MCF 10A (cell line): ENCODE measurements at regions not wholly inside any gene's neighbourhood (a gene's known extent, or its start where the extent isn't known, plus 50 kb on each side); places are given as distances from the start of the nearest gene placed in this dataset.

ENCODE experiments used
- BruUV-seq: library from RNA; stranded (reverse); fragments of 400-500 nt; replicated peaks from 2 replicates; lab custom pipeline; 2021; lab: Mats Ljungman, UMichigan
- CTCF ChIA-PET: fragments of 300-600 bp; sonication (Branson Sonifier 250); formaldehyde crosslinking; extraction: SDS; loops from one replicate; lab custom pipeline; 2021; ENCODE audit warnings: antibody characterized with exemption, inconsistent platforms; lab: Yijun Ruan, JAX
- POLR2A ChIA-PET: fragments of 300-600, 350-650 bp; sonication (Branson Sonifier 250); formaldehyde crosslinking; extraction: SDS; loops from one replicate; lab custom pipeline; 2020; ENCODE audit warnings: antibody characterized with exemption, inconsistent platforms; lab: Yijun Ruan, JAX
- DNase-seq: peaks from one replicate; pipeline ENCODE4 v3.0.0-alpha.2; 2018; ENCODE audit not compliant: unreplicated experiment
- H3K27ac Mint-ChIP-seq: one replicate; pipeline ENCODE4 v1.8.0; 2022; ENCODE audit warnings: mild to moderate bottlenecking, low read depth, mixed read lengths; ENCODE audit not compliant: unreplicated experiment
- H3K27me3 Mint-ChIP-seq: one replicate; pipeline ENCODE4 v1.8.0; 2022; ENCODE audit warnings: mixed read lengths; ENCODE audit not compliant: insufficient read depth, unreplicated experiment
- H3K36me3 Mint-ChIP-seq: one replicate; pipeline ENCODE4 v1.8.0; 2022; ENCODE audit warnings: mild to moderate bottlenecking, moderate library complexity, mixed read lengths; ENCODE audit not compliant: insufficient read depth, unreplicated experiment
- H3K4me1 Mint-ChIP-seq: one replicate; pipeline ENCODE4 v1.8.0; 2022; ENCODE audit warnings: mixed read lengths; ENCODE audit not compliant: insufficient read depth, unreplicated experiment
- H3K4me3 Mint-ChIP-seq: one replicate; pipeline ENCODE4 v1.8.0; 2022; ENCODE audit warnings: mild to moderate bottlenecking, moderate library complexity, mixed read lengths; ENCODE audit not compliant: unreplicated experiment
- H3K9me3 Mint-ChIP-seq: one replicate; pipeline ENCODE4 v1.8.0; 2022; ENCODE audit warnings: mixed read lengths; ENCODE audit not compliant: unreplicated experiment
- intact Hi-C: fragments of 100-400 bp; cut with micrococcal nuclease; formaldehyde crosslinking; loops from 2 replicates; pipeline ENCODE4 v1.14.1; 2022
- TF ChIP-seq, protein P1 (sequence below): fragments of 200-600 bp; IDR thresholded peaks from one replicate; pipeline ENCODE4 v1.8.0; 2022; ENCODE audit warnings: antibody characterized with exemption, mild to moderate bottlenecking; ENCODE audit not compliant: unreplicated experiment

GRCh38 chr18:5057386-5058348 lies 139.4 kb downstream of the AKAIN1 start:
- no TSS peak for BruUV-seq
- H3K27ac Mint-ChIP-seq = no peak overlapping the region
- intact Hi-C loops = loop anchor here (1.0 to 10.0 kb wide), 5 partner anchors 875 to 1183 kb away; no protein-coding TSS in a partner anchor
- no peaks in the 10 kb centered on the region for H3K27me3 Mint-ChIP-seq
- DNase-seq = peak; percentile 0
- no peaks in the 10 kb centered on the region for H3K36me3 Mint-ChIP-seq
- H3K9me3 Mint-ChIP-seq = no peaks in the 10 kb centered on the region
- no peak overlapping the region for H3K4me3 Mint-ChIP-seq
- TF ChIP-seq, protein P1, sequence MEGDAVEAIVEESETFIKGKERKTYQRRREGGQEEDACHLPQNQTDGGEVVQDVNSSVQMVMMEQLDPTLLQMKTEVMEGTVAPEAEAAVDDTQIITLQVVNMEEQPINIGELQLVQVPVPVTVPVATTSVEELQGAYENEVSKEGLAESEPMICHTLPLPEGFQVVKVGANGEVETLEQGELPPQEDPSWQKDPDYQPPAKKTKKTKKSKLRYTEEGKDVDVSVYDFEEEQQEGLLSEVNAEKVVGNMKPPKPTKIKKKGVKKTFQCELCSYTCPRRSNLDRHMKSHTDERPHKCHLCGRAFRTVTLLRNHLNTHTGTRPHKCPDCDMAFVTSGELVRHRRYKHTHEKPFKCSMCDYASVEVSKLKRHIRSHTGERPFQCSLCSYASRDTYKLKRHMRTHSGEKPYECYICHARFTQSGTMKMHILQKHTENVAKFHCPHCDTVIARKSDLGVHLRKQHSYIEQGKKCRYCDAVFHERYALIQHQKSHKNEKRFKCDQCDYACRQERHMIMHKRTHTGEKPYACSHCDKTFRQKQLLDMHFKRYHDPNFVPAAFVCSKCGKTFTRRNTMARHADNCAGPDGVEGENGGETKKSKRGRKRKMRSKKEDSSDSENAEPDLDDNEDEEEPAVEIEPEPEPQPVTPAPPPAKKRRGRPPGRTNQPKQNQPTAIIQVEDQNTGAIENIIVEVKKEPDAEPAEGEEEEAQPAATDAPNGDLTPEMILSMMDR = peak; percentile 87
- ChIA-PET POLR2A (no interaction called here), CTCF (interaction anchor here (0.6 to 6.4 kb wide), 42 partner anchors 10 to 1867 kb away, joined by 3 to 130 read pairs (median 3); no protein-coding TSS in a partner anchor)
- peaks cover 5% of the 10 kb centered on the region for H3K4me1 Mint-ChIP-seq

DNA sequence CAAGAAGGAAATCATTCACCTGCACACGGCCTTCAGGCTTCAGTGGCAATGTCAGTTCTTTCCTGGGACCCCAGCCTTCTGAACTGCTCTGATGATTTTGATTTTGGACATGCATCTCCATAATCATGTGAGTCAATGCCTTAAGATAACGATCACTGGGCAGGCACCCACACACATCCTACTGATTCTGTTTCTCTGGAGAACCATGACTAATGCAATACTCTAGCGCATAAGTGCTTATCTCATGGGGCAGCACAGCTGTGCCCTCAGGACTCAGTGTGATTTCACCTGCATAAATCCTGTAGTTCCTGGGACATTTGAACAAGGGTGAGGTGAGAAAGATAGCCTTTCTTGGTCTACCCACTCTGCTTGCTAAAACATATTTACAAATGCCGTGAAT lies 144.6 kb downstream of the AKAIN1 start:
- POLR2A ChIA-PET = no interaction called here
- no TSS peak for BruUV-seq
- CTCF ChIA-PET = interaction anchor here (1.3 kb wide), 1 partner anchor 946 kb away, joined by 5 read pairs; no protein-coding TSS in a partner anchor
- no peaks in the 10 kb centered on the region for H3K9me3 Mint-ChIP-seq
- TF ChIP-seq, protein P1 = no peak
- no peaks in the 10 kb centered on the region for H3K27me3 Mint-ChIP-seq
- peaks cover 1% of the 10 kb centered on the region for H3K4me1 Mint-ChIP-seq
- intact Hi-C loops = loop anchor here (10.0 kb wide), 2 partner anchors 1058 to 1178 kb away; no protein-coding TSS in a partner anchor
- no peaks in the 10 kb centered on the region for H3K36me3 Mint-ChIP-seq
- no peak for DNase-seq
- H3K4me3 Mint-ChIP-seq = no peak overlapping the region
- no peak overlapping the region for H3K27ac Mint-ChIP-seq

- H3K4me3 Mint-ChIP-seq = no peak overlapping the region
- CTCF ChIA-PET = interaction anchor here (0.6 to 1.3 kb wide), 3 partner anchors 12 to 945 kb away, joined by 4 to 5 read pairs (median 4); no protein-coding TSS in a partner anchor
- POLR2A ChIA-PET = no interaction called here
- intact Hi-C loops = loop anchor here (10.0 kb wide), 2 partner anchors 1056 to 1176 kb away; no protein-coding TSS in a partner anchor
- no peaks in the 10 kb centered on the region for H3K9me3 Mint-ChIP-seq
- no peak overlapping the region for H3K27ac Mint-ChIP-seq
- H3K36me3 Mint-ChIP-seq = no peaks in the 10 kb centered on the region
- DNase-seq = no peak
- TF ChIP-seq, protein P1 = no peak
- no peaks in the 10 kb centered on the region for H3K27me3 Mint-ChIP-seq
- no peaks in the 10 kb centered on the region for H3K4me1 Mint-ChIP-seq
- BruUV-seq = no TSS peak
Observed at GRCh38 chr18:5051207-5051606, 145.8 kb downstream of the AKAIN1 start.

GRCh38 chr18:5049124-5049523 lies 147.9 kb downstream of the AKAIN1 start:
- H3K36me3 Mint-ChIP-seq = no peaks in the 10 kb centered on the region
- no peaks in the 10 kb centered on the region for H3K9me3 Mint-ChIP-seq
- POLR2A ChIA-PET = no interaction called here
- no peak overlapping the region for H3K4me3 Mint-ChIP-seq
- CTCF ChIA-PET = interaction anchor here (3.9 kb wide), 1 partner anchor 9 kb away, joined by 21 read pairs; no protein-coding TSS in a partner anchor
- intact Hi-C loops = no loop called here
- H3K27ac Mint-ChIP-seq = no peak overlapping the region
- no peak for DNase-seq
- TF ChIP-seq, protein P1 = no peak
- BruUV-seq = no TSS peak
- no peaks in the 10 kb centered on the region for H3K27me3 Mint-ChIP-seq
- no peaks in the 10 kb centered on the region for H3K4me1 Mint-ChIP-seq
